Hepatocyte (in vitro differentiated cells): ENCODE measurements at regions not wholly inside any gene's neighbourhood (a gene's known extent, or its start where the extent isn't known, plus 50 kb on each side); places are given as distances from the start of the nearest gene placed in this dataset.

Experiments used
- EZH2 ChIP-seq: fragments of 200-600 bp; sonication (generic); IDR thresholded peaks from 2 replicates; pipeline ENCODE4 v1.6.1; 2016; ENCODE audit warnings: antibody characterized with exemption, mild to moderate bottlenecking, borderline replicate concordance
- TF ChIP-seq, protein P1 (sequence below): fragments of 200-600 bp; sonication (generic); IDR thresholded peaks from 2 replicates; pipeline ENCODE4 v1.5.1; 2016; ENCODE audit warnings: antibody characterized with exemption, mild to moderate bottlenecking; ENCODE audit not compliant: poor library complexity

GRCh38 chr3:5317557-5317956 is 130.1 kb downstream of the EDEM1 start:
- TF ChIP-seq, protein P1, sequence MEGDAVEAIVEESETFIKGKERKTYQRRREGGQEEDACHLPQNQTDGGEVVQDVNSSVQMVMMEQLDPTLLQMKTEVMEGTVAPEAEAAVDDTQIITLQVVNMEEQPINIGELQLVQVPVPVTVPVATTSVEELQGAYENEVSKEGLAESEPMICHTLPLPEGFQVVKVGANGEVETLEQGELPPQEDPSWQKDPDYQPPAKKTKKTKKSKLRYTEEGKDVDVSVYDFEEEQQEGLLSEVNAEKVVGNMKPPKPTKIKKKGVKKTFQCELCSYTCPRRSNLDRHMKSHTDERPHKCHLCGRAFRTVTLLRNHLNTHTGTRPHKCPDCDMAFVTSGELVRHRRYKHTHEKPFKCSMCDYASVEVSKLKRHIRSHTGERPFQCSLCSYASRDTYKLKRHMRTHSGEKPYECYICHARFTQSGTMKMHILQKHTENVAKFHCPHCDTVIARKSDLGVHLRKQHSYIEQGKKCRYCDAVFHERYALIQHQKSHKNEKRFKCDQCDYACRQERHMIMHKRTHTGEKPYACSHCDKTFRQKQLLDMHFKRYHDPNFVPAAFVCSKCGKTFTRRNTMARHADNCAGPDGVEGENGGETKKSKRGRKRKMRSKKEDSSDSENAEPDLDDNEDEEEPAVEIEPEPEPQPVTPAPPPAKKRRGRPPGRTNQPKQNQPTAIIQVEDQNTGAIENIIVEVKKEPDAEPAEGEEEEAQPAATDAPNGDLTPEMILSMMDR: no peak
- no peak for TF ChIP-seq EZH2
